ENCODE measurements at regions not wholly inside any gene's neighbourhood (a gene's known extent, or its start where the extent isn't known, plus 50 kb on each side); places are given as distances from the start of the nearest gene placed in this dataset.

DNA sequence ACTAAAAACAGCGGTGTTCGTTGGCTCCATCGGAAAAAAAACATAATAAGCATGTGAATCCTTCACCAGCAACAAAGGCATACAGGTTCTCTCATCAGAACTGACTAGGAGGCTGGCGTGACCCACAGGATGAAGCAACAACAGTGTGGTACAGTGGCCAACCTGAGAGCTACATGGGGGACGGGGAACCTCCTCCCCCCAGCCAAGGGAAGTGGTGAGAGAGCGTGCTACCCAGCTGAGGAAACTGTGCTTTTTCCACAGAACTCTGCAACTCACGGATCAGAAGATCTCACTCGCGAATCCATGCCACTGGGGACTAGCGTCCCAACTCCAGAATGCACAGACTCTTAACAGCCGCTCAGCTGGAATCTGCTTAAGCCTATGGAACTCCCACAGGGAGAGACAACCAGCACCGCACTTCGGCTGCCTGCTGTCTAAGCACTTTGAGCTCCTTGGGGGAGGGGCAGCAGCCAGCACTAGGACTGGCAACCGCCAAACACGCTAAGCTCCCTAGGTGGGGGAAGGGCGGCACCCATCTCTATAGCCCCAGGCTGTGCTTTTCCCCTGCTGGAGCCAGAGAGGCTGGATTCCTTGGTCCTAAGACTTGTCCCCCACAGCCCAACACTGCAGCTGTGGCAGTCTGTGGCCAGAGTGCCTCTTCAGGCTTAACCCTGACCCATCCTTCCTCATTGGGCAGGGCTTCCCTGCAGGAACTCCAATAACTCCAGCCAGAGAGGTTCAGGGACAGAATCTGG, 538.3 kb upstream of the BTBD3 start:
- Histone ChIP-seq H3K9me3 (no peaks in the 10 kb centered on the region), H3K27me3 (no peaks in the 10 kb centered on the region), H3K27ac (no peak overlapping the region), H3K36me3 (no peaks in the 10 kb centered on the region), H3K4me1 (peaks cover 0 to 10% (median 0%) of the 10 kb centered on the region in 4 donors), H3K4me3 (no peak overlapping the region)
- TF ChIP-seq, protein P1, sequence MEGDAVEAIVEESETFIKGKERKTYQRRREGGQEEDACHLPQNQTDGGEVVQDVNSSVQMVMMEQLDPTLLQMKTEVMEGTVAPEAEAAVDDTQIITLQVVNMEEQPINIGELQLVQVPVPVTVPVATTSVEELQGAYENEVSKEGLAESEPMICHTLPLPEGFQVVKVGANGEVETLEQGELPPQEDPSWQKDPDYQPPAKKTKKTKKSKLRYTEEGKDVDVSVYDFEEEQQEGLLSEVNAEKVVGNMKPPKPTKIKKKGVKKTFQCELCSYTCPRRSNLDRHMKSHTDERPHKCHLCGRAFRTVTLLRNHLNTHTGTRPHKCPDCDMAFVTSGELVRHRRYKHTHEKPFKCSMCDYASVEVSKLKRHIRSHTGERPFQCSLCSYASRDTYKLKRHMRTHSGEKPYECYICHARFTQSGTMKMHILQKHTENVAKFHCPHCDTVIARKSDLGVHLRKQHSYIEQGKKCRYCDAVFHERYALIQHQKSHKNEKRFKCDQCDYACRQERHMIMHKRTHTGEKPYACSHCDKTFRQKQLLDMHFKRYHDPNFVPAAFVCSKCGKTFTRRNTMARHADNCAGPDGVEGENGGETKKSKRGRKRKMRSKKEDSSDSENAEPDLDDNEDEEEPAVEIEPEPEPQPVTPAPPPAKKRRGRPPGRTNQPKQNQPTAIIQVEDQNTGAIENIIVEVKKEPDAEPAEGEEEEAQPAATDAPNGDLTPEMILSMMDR (IDR thresholded peaks at IDR 0.05) = no peak
- no peak for TF ChIP-seq POLR2A (IDR thresholded peaks at IDR 0.05)
- no peak for DNase-seq

DNA sequence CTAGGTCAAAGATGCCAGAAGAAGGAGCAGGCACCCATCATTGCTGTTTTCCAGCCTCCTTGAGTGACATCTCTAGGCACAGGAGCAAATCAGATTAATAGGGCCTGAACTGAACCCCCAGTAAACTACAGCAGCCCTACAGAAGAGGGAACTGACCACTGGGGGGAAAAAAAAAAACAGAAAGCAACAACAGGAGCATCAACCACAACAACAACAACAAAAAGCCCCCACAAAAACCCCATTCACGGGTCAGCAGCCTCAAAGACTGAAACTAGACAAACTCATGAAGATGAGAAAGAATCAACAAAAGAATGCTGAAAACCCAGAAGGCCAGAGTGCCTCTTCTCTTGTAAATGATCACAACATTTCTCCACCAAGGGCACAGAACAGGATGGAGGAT, 537.4 kb upstream of the BTBD3 start:
- Histone ChIP-seq H3K4me3 (no peak overlapping the region), H3K4me1 (peaks cover 0 to 10% (median 0%) of the 10 kb centered on the region in 4 donors), H3K36me3 (no peaks in the 10 kb centered on the region), H3K27me3 (no peaks in the 10 kb centered on the region), H3K9me3 (no peaks in the 10 kb centered on the region), H3K27ac (no peak overlapping the region)
- DNase-seq = no peak
- TF ChIP-seq POLR2A (IDR thresholded peaks at IDR 0.05) = no peak
- TF ChIP-seq, protein P1 (IDR thresholded peaks at IDR 0.05) = no peak

DNA sequence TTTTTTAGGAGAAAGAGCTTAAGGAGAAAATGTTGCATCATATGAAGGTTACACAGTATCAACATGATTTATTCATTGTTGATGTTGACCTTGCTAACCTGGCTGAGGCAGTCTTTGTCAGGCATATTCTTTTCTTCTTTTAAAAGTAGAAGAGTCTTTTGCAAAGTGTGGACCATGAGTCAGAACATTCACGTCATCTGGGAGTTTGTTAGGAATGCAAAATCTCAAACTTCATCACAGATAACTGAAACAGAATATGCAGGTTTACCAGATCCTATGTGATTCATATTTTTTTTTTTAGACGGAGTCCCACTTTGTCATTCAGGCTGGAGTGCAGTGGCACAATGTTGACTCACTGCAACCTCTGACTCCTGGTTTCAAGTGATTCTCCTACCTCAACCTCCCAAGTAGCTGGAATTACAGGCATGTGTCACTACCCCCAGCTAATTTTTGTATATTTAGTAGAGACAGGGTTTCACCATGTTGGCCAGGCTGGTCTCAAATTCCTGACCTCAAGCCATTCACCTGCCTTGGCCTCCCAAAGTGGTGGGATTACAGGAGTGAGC, 530.4 kb upstream of the BTBD3 start:
- Histone ChIP-seq H3K4me1 (no peaks in the 10 kb centered on the region), H3K27ac (no peak overlapping the region), H3K27me3 (no peaks in the 10 kb centered on the region), H3K9me3 (no peaks in the 10 kb centered on the region), H3K4me3 (no peak overlapping the region), H3K36me3 (no peaks in the 10 kb centered on the region)
- DNase-seq = no peak
- no peak for TF ChIP-seq POLR2A (IDR thresholded peaks at IDR 0.05)
- TF ChIP-seq, protein P1 (IDR thresholded peaks at IDR 0.05) = no peak

DNA sequence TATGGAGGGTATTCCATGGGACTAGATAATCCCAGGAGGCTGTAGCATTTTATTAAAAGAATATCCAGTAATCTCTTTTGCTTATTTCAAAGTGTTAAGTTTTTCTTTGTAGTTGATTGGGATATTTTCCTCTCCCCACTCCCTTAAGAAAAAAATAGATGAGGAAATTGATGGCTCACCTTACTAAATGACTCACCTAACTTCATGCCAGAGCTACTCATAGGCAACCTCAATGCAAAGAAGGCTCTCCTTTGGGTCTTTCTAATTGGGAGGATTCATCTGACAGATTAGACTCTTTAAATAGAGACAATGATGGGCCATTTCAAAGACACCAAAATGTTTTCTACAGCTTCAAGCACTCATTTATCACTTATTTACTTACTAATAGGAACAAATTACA, 528.5 kb upstream of the BTBD3 start:
- DNase-seq = no peak
- Histone ChIP-seq H3K4me3 (no peak overlapping the region), H3K4me1 (no peaks in the 10 kb centered on the region), H3K9me3 (no peaks in the 10 kb centered on the region), H3K27ac (no peak overlapping the region), H3K36me3 (no peaks in the 10 kb centered on the region), H3K27me3 (no peaks in the 10 kb centered on the region)
- TF ChIP-seq, protein P1 (IDR thresholded peaks at IDR 0.05) = no peak
- no peak for TF ChIP-seq POLR2A (IDR thresholded peaks at IDR 0.05)

GRCh38 chr20:11391591-11391990, 526.1 kb upstream of the BTBD3 start:
- Histone ChIP-seq H3K4me3 (no peak overlapping the region), H3K27me3 (no peaks in the 10 kb centered on the region), H3K36me3 (no peaks in the 10 kb centered on the region), H3K4me1 (no peaks in the 10 kb centered on the region), H3K27ac (no peak overlapping the region), H3K9me3 (no peaks in the 10 kb centered on the region)
- TF ChIP-seq, protein P1 (IDR thresholded peaks at IDR 0.05) = no peak
- TF ChIP-seq POLR2A (IDR thresholded peaks at IDR 0.05) = no peak
- no peak for DNase-seq

Data from Peyer's patch (tissue), 4 donors.